ENCODE measurements at regions not wholly inside any gene's neighbourhood (a gene's known extent, or its start where the extent isn't known, plus 50 kb on each side); places are given as distances from the start of the nearest gene placed in this dataset.

DNA sequence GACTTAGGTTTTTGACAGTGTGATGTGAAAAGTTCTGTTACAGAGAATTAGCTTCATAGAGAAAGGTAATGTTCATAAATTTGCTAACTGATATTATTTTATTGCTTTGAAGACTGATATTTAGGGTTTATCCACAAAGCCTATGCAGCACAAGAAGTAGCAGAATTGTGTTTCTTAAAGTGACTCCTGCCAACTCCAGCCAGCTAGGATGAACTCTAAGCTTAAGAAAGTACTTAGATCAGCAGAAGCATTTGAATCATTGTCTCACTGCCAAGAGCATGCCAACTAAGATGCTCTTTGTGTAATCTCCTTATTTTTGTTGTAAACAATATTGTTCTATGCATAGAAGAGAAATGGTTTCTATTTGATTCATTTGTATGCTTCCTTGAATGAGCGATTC lies 589.4 kb upstream of the ADGRL4 start:
- peaks cover under 1% of the 10 kb centered on the region; the same call in 1 of the 2 replicates for H3K9me3 ChIP-seq (ENCODE audit: low read length)

DNA sequence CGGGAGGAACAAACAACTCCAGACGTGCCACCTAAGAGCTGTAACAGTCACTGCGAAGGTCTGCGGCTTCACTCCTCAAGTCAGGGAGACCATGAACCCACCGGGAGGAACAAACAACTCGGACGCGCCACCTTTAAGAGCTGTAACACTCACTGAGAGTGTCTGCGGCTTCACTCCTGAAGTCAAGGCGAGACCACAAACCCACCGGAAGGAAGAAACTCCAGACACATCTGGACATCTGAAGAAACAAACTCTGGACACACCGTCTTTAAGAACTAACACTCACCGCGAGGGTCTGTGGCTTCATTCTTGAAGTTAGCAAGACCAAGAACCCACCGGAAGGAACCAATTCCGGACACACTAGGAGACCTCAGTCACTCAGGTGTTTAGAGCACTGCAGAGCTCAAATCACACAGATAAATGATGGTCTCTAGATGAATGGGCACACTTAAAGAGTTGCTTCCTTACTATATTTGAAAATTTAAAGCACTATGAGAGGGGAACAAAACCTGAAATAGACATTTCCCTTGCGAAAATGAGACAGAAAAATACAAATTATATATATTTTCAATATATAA lies 587.7 kb upstream of the ADGRL4 start:
- intact Hi-C loops (cut with micrococcal nuclease; ENCODE audit: unreplicated experiment), result no loop called here
- H4K20me1 ChIP-seq (ENCODE audit: insufficient read depth, low read length), result no peaks in the 10 kb centered on the region
- H3K36me3 ChIP-seq (ENCODE audit: insufficient read depth, low read length), result no peaks in the 10 kb centered on the region
- ChIA-PET CTCF (ENCODE audit: unreplicated experiment) (no interaction called here), POLR2A (interaction anchor here (0.6 kb wide), 1 partner anchor 76 kb away, joined by 3 read pairs; no protein-coding TSS in a partner anchor)
- no peaks in the 10 kb centered on the region for H3K4me1 ChIP-seq (ENCODE audit: insufficient read depth, low read length, poor library complexity, severe bottlenecking)
- BruUV-seq (replicated peaks), result no TSS peak
- H2AFZ ChIP-seq (ENCODE audit: low read length), result no peak overlapping the region
- no peaks in the 10 kb centered on the region for H3K9me3 ChIP-seq (ENCODE audit: low read length)
- no peaks in the 10 kb centered on the region for H3K9me2 ChIP-seq (ENCODE audit: insufficient read depth, low read length)
- H3K79me2 ChIP-seq (ENCODE audit: insufficient read depth, low read depth, low read length), result no peaks in the 10 kb centered on the region
- no peak overlapping the region for H3K4me2 ChIP-seq (ENCODE audit: low read length)
- H3K4me3 ChIP-seq (ENCODE audit: low read depth, low read length, poor library complexity, severe bottlenecking), result no peak overlapping the region
- TF ChIP-seq, protein P1, sequence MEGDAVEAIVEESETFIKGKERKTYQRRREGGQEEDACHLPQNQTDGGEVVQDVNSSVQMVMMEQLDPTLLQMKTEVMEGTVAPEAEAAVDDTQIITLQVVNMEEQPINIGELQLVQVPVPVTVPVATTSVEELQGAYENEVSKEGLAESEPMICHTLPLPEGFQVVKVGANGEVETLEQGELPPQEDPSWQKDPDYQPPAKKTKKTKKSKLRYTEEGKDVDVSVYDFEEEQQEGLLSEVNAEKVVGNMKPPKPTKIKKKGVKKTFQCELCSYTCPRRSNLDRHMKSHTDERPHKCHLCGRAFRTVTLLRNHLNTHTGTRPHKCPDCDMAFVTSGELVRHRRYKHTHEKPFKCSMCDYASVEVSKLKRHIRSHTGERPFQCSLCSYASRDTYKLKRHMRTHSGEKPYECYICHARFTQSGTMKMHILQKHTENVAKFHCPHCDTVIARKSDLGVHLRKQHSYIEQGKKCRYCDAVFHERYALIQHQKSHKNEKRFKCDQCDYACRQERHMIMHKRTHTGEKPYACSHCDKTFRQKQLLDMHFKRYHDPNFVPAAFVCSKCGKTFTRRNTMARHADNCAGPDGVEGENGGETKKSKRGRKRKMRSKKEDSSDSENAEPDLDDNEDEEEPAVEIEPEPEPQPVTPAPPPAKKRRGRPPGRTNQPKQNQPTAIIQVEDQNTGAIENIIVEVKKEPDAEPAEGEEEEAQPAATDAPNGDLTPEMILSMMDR (conservative IDR thresholded peaks at IDR 0.05; ENCODE audit: low read length), result no peak
- TF ChIP-seq EZH2phosphoT487 (IDR thresholded peaks at IDR 0.05; ENCODE audit: borderline replicate concordance, low read depth, low read length), result no peak
- no peak overlapping the region for H3K27ac ChIP-seq (ENCODE audit: low read depth, low read length, poor library complexity, severe bottlenecking)
- no peak for DNase-seq (ENCODE audit: low spot score)

More for the DNA sequence above, 589.4 kb upstream of the ADGRL4 start:
- ChIA-PET POLR2A (interaction anchor here (0.6 to 1.5 kb wide), 5 partner anchors 16 to 95 kb away, joined by 3 read pairs; no protein-coding TSS in a partner anchor), CTCF (ENCODE audit: unreplicated experiment) (no interaction called here)
- H3K9me2 ChIP-seq (ENCODE audit: insufficient read depth, low read length), result no peaks in the 10 kb centered on the region
- no TSS peak for BruUV-seq (replicated peaks)
- H3K4me1 ChIP-seq (ENCODE audit: insufficient read depth, low read length, poor library complexity, severe bottlenecking), result no peaks in the 10 kb centered on the region
- no peak overlapping the region for H3K4me2 ChIP-seq (ENCODE audit: low read length)
- no peak overlapping the region for H3K4me3 ChIP-seq (ENCODE audit: low read depth, low read length, poor library complexity, severe bottlenecking)
- H2AFZ ChIP-seq (ENCODE audit: low read length), result no peak overlapping the region
- H4K20me1 ChIP-seq (ENCODE audit: insufficient read depth, low read length), result no peaks in the 10 kb centered on the region
- TF ChIP-seq, protein P1 (conservative IDR thresholded peaks at IDR 0.05; ENCODE audit: low read length), result no peak
- TF ChIP-seq EZH2phosphoT487 (IDR thresholded peaks at IDR 0.05; ENCODE audit: borderline replicate concordance, low read depth, low read length), result no peak
- no peak overlapping the region for H3K27ac ChIP-seq (ENCODE audit: low read depth, low read length, poor library complexity, severe bottlenecking)
- no peaks in the 10 kb centered on the region for H3K36me3 ChIP-seq (ENCODE audit: insufficient read depth, low read length)
- no peak for DNase-seq (ENCODE audit: low spot score)
- H3K79me2 ChIP-seq (ENCODE audit: insufficient read depth, low read depth, low read length), result no peaks in the 10 kb centered on the region
- intact Hi-C loops (cut with micrococcal nuclease; ENCODE audit: unreplicated experiment), result no loop called here

DNA sequence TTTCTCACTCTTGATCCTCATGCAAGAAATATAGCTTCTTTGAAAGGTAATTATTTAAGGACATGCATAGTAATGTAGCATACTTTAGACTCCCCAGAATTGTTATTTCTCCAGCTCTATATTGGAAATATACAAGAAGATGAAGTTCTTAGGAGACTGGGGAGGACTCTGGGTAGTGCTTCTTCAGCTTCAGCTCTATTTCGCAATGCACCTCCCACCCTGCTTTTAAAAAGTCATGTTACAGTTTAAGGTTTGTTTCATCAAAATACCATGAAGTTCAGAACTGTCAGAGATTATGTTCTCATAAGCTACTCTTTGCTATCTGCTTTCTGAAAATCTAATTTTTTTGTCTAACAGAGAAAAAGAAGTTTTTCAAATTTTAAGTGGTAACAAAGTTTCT lies 586.2 kb upstream of the ADGRL4 start:
- TF ChIP-seq, protein P1 (conservative IDR thresholded peaks at IDR 0.05; ENCODE audit: low read length), result no peak
- TF ChIP-seq EZH2phosphoT487 (IDR thresholded peaks at IDR 0.05; ENCODE audit: borderline replicate concordance, low read depth, low read length), result no peak
- DNase-seq (ENCODE audit: low spot score), result no peak
- Histone ChIP-seq H3K4me2 (ENCODE audit: low read length) (no peak overlapping the region), H2AFZ (ENCODE audit: low read length) (no peak overlapping the region), H3K9me3 (ENCODE audit: low read length) (no peaks in the 10 kb centered on the region), H3K4me3 (ENCODE audit: low read depth, low read length, poor library complexity, severe bottlenecking) (no peak overlapping the region), H4K20me1 (ENCODE audit: insufficient read depth, low read length) (no peaks in the 10 kb centered on the region), H3K27ac (ENCODE audit: low read depth, low read length, poor library complexity, severe bottlenecking) (no peak overlapping the region), H3K79me2 (ENCODE audit: insufficient read depth, low read depth, low read length) (no peaks in the 10 kb centered on the region), H3K36me3 (ENCODE audit: insufficient read depth, low read length) (no peaks in the 10 kb centered on the region), H3K9me2 (ENCODE audit: insufficient read depth, low read length) (no peaks in the 10 kb centered on the region), H3K4me1 (ENCODE audit: insufficient read depth, low read length, poor library complexity, severe bottlenecking) (no peaks in the 10 kb centered on the region)
- no TSS peak for BruUV-seq (replicated peaks)
- CTCF ChIA-PET (ENCODE audit: unreplicated experiment), result no interaction called here
- intact Hi-C loops (cut with micrococcal nuclease; ENCODE audit: unreplicated experiment), result no loop called here
- POLR2A ChIA-PET, result interaction anchor here (1.2 kb wide), 1 partner anchor 23 kb away, joined by 7 read pairs; no protein-coding TSS in a partner anchor
